ENCODE measurements at regions not wholly inside any gene's neighbourhood (a gene's known extent, or its start where the extent isn't known, plus 50 kb on each side); places are given as distances from the start of the nearest gene placed in this dataset.

GRCh38 chr7:17521437-17521836, 223.0 kb downstream of the AHR start:
- DNase-seq (no peak), ATAC-seq (no peak)
- Histone ChIP-seq H3K27ac (peak overlapping the region in 1 of 4 donors; percentile 75), H3K27me3 (no peaks in the 10 kb centered on the region), H3K9me3 (no peaks in the 10 kb centered on the region), H3K4me3 (no peak overlapping the region), H3K36me3 (replicated peaks in 1 of 2; ENCODE audit: insufficient read depth in 1 of 2, low read depth in 2 of 2) (no peaks in the 10 kb centered on the region), H3K4me1 (peaks cover 21% of the 10 kb centered on the region)
- intact Hi-C loops (cut with DNase I), result no loop called here
- 40 to 41% methylated on average over 2 of the region's 2 CpGs for WGBS, 2 donors
- TF ChIP-seq CTCF (IDR thresholded peaks at IDR 0.05), result no peak
- no peak for TF ChIP-seq POLR2A (IDR thresholded peaks at IDR 0.05)

DNA sequence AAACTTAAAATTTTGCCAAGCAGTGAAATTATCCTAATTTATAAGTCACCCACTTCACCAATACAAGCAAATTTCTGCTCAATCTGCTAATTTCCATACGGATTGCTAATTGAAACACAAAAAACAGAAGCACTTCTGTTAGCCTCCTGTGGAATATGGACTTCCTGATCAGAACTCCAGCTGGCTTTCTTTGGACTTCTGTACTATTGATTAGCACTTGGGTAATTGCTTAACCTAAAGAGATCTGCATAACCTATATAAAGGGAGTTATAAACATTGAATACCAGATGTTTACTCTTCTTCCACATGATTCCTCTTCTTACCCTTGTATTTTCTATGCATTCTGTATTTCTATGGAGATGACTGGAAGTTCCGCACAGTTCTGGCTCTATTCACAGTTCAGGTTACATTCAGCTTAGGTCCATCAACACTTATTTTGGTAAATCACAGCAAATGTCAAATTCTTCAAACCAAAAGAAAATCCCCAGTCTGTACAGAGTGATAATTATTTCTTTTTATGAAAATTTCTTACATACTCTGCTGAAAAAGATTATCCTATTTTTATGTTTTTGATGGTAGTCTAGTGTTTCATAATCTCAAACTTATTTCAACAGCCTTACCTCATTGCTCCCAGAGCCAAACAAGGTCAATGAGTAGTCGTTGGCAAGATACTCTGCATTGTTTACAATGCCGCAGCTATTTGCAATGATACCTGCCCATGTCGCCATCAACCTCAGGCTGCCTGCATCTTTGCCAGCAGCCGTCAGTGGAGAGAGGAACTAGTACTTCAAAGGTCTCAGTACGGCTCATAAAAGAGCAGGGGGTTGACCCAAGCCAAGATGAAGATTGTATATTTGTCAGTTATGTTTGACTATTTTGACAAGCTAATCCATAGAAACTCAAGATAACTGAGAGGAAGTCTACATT, 225.6 kb downstream of the AHR start:
- WGBS, 2 donors, result 20 to 27% methylated on average over 7 of the region's 7 CpGs
- H3K27me3 ChIP-seq, result no peaks in the 10 kb centered on the region
- DNase-seq (peak; percentile 55 to 74 (median 65)), ATAC-seq (peak; percentile 96)
- H3K36me3 ChIP-seq (replicated peaks in 1 of 2; ENCODE audit: insufficient read depth in 1 of 2, low read depth in 2 of 2), result no peaks in the 10 kb centered on the region
- H3K4me1 ChIP-seq, result peaks cover 21% of the 10 kb centered on the region
- intact Hi-C loops (cut with DNase I), result no loop called here
- H3K9me3 ChIP-seq, result no peaks in the 10 kb centered on the region
- H3K4me3 ChIP-seq, result no peak overlapping the region
- peak overlapping the region; percentile 46 to 75 (median 58) for H3K27ac ChIP-seq
- TF ChIP-seq POLR2A (IDR thresholded peaks at IDR 0.05) (no peak), CTCF (IDR thresholded peaks at IDR 0.05) (no peak)

- H3K4me1 ChIP-seq, result peaks cover 21% of the 10 kb centered on the region
- intact Hi-C loops (cut with DNase I), result no loop called here
- no peaks in the 10 kb centered on the region for H3K27me3 ChIP-seq
- ATAC-seq, result no peak
- no peak for DNase-seq
- H3K36me3 ChIP-seq (replicated peaks in 1 of 2; ENCODE audit: insufficient read depth in 1 of 2, low read depth in 2 of 2), result no peaks in the 10 kb centered on the region
- peak overlapping the region in 3 of 4 donors; percentile 50 to 75 (median 66) for H3K27ac ChIP-seq
- no peak overlapping the region for H3K4me3 ChIP-seq
- 73 to 74% methylated on average over 3 of the region's 3 CpGs for WGBS, 2 donors
- TF ChIP-seq CTCF (IDR thresholded peaks at IDR 0.05), result no peak
- no peak for TF ChIP-seq POLR2A (IDR thresholded peaks at IDR 0.05)
- H3K9me3 ChIP-seq, result no peaks in the 10 kb centered on the region
These were observed 226.3 kb downstream of the AHR start for GRCh38 chr7:17524746-17525145.

DNA sequence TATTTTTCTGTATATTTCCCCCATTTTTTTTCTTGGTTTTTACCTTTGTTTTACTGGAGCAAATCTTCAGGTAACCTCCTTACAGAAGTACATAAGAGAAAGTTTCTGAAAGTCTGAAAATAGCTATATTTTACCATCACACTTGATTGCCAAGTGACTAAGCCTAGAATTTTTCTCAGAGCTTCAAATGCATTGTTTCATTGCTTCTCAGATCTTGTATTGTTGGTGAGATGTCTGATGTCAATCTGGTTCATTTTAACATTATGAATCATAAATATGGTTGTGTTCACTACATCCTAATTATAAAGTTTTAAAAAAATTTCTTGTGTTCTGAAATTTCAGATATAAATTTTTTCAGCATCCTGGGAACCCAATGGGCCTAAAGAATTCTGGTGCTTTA, 228.2 kb downstream of the AHR start:
- H3K9me3 ChIP-seq, result no peaks in the 10 kb centered on the region
- ATAC-seq, result no peak
- peaks cover 26% of the 10 kb centered on the region for H3K4me1 ChIP-seq
- H3K27me3 ChIP-seq, result no peaks in the 10 kb centered on the region
- intact Hi-C loops (cut with DNase I), result no loop called here
- no peak overlapping the region for H3K4me3 ChIP-seq
- no peaks in the 10 kb centered on the region for H3K36me3 ChIP-seq (replicated peaks in 1 of 2; ENCODE audit: insufficient read depth in 1 of 2, low read depth in 2 of 2)
- TF ChIP-seq POLR2A (IDR thresholded peaks at IDR 0.05), result no peak
- no peak for TF ChIP-seq CTCF (IDR thresholded peaks at IDR 0.05)
- DNase-seq, result no peak
- H3K27ac ChIP-seq, result no peak overlapping the region

DNA sequence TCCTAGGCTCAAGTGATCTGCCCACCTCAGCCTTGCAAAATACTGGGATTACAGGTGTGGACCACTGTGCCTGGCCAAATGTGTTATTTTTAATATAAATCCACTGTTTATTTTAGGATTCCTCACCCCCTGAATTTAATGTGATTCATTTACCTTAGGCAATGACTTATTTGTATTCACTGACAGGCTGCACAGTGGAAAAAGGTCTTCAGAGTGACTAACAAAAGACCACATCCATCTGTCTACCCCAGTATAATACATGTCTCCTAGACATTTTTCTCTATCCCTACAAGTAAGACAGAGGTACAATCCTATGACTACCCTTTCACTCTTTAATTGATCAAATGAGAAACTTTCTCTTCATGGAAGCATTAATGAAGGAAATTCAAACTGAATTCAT, 230.2 kb downstream of the AHR start:
- TF ChIP-seq POLR2A (IDR thresholded peaks at IDR 0.05) (no peak), CTCF (IDR thresholded peaks at IDR 0.05) (no peak)
- intact Hi-C loops (cut with DNase I), result no loop called here

More for the DNA sequence above, 230.2 kb downstream of the AHR start:
- peaks cover 21% of the 10 kb centered on the region for H3K4me1 ChIP-seq
- H3K27me3 ChIP-seq, result no peaks in the 10 kb centered on the region
- no peaks in the 10 kb centered on the region for H3K36me3 ChIP-seq (replicated peaks in 1 of 2; ENCODE audit: insufficient read depth in 1 of 2, low read depth in 2 of 2)
- no peak for DNase-seq
- no peak overlapping the region for H3K4me3 ChIP-seq
- H3K9me3 ChIP-seq, result no peaks in the 10 kb centered on the region
- ATAC-seq, result no peak
- no peak overlapping the region for H3K27ac ChIP-seq
